HepG2 (cell line): ENCODE measurements at regions not wholly inside any gene's neighbourhood (a gene's known extent, or its start where the extent isn't known, plus 50 kb on each side); places are given as distances from the start of the nearest gene placed in this dataset.

Source experiments
- KDM5A ChIP-seq: fragments of 200-600 bp; sonication (generic); IDR thresholded peaks from 2 replicates; pipeline ENCODE4 v1.7.0; 2018; ENCODE audit warnings: antibody characterized with exemption, mild to moderate bottlenecking, low read length, borderline replicate concordance
- NR3C1 ChIP-seq: sonication (generic); formaldehyde crosslinking; IDR thresholded peaks from 2 replicates; pipeline ENCODE4 v1.4.0; 2020; ENCODE audit warnings: missing genetic modification reagents
- PHF21A ChIP-seq: sonication (generic); formaldehyde crosslinking; IDR thresholded peaks from 2 replicates; pipeline ENCODE4 v1.5.0; 2020; ENCODE audit warnings: mild to moderate bottlenecking, missing genetic modification reagents
- POLR2A ChIP-seq, 2 experiments: IDR thresholded peaks; 2 replicates each; pipeline ENCODE4 v1.6.1; 2011; ENCODE audit warnings: low read depth in 2 of 2, low read length in 2 of 2, mild to moderate bottlenecking in 1 of 2, moderate library complexity in 1 of 2; ENCODE audit not compliant: insufficient read depth in 1 of 2
- POLR2AphosphoS5 ChIP-seq: IDR thresholded peaks from 2 replicates; pipeline ENCODE4 v1.6.1; 2012; ENCODE audit warnings: low read depth, low read length
- TCF7L2 ChIP-seq: IDR thresholded peaks from 2 replicates; pipeline ENCODE4 v1.6.1; 2011; ENCODE audit warnings: mild to moderate bottlenecking, low read depth, low read length, moderate library complexity
- U2AF1 ChIP-seq: fragments of 200-400 bp; formaldehyde crosslinking; optimal IDR thresholded peaks from 2 replicates; pipeline ENCODE3; 2017; ENCODE audit warnings: mild to moderate bottlenecking, low read depth, low read length
- TF ChIP-seq, protein P1 (sequence below): sonication (generic); formaldehyde crosslinking; IDR thresholded peaks from 2 replicates; pipeline ENCODE4 v1.5.0; 2020; ENCODE audit warnings: mild to moderate bottlenecking, missing genetic modification reagents, moderate library complexity
- TF ChIP-seq, protein P2 (sequence below): sonication (generic); formaldehyde crosslinking; conservative IDR thresholded peaks from 2 replicates; pipeline ENCODE4 v1.8.1; 2023; ENCODE audit warnings: missing genetic modification reagents

DNA sequence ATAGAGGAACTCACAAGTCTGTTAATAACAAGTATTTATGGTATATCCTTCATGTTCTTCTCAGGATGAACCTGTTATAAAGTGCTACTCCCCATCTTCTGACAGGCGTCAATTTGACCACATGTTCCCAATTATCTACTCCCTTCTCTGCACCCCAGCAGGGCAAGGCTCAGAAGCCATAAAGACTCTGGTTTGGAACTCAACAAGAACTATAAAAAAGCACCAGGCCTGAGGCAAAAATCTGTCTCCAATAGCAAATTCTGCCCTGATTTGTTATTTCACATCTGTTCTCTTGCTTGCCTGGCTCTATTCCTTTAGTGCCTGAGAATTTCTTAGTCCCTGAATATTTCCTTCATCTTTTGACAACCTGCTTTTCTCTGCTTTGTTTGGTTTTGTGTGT is 618.2 kb upstream of the KIRREL3 start:
- TF ChIP-seq, protein P1, sequence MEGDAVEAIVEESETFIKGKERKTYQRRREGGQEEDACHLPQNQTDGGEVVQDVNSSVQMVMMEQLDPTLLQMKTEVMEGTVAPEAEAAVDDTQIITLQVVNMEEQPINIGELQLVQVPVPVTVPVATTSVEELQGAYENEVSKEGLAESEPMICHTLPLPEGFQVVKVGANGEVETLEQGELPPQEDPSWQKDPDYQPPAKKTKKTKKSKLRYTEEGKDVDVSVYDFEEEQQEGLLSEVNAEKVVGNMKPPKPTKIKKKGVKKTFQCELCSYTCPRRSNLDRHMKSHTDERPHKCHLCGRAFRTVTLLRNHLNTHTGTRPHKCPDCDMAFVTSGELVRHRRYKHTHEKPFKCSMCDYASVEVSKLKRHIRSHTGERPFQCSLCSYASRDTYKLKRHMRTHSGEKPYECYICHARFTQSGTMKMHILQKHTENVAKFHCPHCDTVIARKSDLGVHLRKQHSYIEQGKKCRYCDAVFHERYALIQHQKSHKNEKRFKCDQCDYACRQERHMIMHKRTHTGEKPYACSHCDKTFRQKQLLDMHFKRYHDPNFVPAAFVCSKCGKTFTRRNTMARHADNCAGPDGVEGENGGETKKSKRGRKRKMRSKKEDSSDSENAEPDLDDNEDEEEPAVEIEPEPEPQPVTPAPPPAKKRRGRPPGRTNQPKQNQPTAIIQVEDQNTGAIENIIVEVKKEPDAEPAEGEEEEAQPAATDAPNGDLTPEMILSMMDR (CRISPR knock-in tag), result no peak
- no peak for TF ChIP-seq POLR2A (IDR thresholded peaks at IDR 0.05; ENCODE audit: insufficient read depth in 1 of 2, low read depth in 2 of 2, low read length in 2 of 2)
- no peak for TF ChIP-seq POLR2AphosphoS5
- TF ChIP-seq PHF21A (CRISPR knock-in tag), result no peak
- TF ChIP-seq, protein P2, sequence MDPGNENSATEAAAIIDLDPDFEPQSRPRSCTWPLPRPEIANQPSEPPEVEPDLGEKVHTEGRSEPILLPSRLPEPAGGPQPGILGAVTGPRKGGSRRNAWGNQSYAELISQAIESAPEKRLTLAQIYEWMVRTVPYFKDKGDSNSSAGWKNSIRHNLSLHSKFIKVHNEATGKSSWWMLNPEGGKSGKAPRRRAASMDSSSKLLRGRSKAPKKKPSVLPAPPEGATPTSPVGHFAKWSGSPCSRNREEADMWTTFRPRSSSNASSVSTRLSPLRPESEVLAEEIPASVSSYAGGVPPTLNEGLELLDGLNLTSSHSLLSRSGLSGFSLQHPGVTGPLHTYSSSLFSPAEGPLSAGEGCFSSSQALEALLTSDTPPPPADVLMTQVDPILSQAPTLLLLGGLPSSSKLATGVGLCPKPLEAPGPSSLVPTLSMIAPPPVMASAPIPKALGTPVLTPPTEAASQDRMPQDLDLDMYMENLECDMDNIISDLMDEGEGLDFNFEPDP (CRISPR knock-in tag), result no peak
- no peak for TF ChIP-seq U2AF1
- no peak for TF ChIP-seq TCF7L2
- TF ChIP-seq NR3C1 (CRISPR knock-in tag), result no peak
- TF ChIP-seq KDM5A, result no peak
